SK-N-SH (cell line): ENCODE measurements at regions not wholly inside any gene's neighbourhood (a gene's known extent, or its start where the extent isn't known, plus 50 kb on each side); places are given as distances from the start of the nearest gene placed in this dataset.

Experiments used
- CTCF ChIA-PET: fragments of 300-600, 350-600 bp; formaldehyde crosslinking; extraction: SDS; loops from one replicate; lab custom pipeline; 2021; lab: Yijun Ruan, JAX
- POLR2A ChIA-PET: fragments of 350-600 bp; sonication (Branson Sonifier 250); formaldehyde crosslinking; extraction: SDS; loops from one replicate; lab custom pipeline; 2020; ENCODE audit warnings: antibody characterized with exemption, inconsistent platforms; lab: Yijun Ruan, JAX
- DNase-seq: peaks from one replicate; pipeline ENCODE4 v3.0.0; 2012
- H2AFZ ChIP-seq: fragments of 200-600 bp; sonication (generic); 2 replicates; pipeline ENCODE4 v1.8.1; 2016; ENCODE audit warnings: antibody characterized with exemption, mild to moderate bottlenecking, low read depth
- H3F3A ChIP-seq: fragments of 200-600 bp; sonication (generic); replicated peaks from 2 replicates; pipeline ENCODE3; 2016; ENCODE audit warnings: antibody characterized with exemption, mild to moderate bottlenecking; ENCODE audit not compliant: insufficient read depth
- H3K27ac ChIP-seq, 2 experiments: fragments of 200-500 bp in 1 of 2; fragments of 200-600 bp in 1 of 2; sonication (Bioruptor generic) in 1 of 2; sonication (generic), shearing (Covaris generic) in 1 of 2; 2 replicates each; pipeline versions ENCODE4 v1.5.1 to v1.6.1; 2014 to 2016; ENCODE audit warnings: low read depth in 2 of 2, inconsistent platforms in 1 of 2, low read length in 1 of 2, mild to moderate bottlenecking in 1 of 2, mixed read lengths in 1 of 2
- H3K27me3 ChIP-seq: fragments of 200-600 bp; sonication (generic), shearing (Covaris generic); 2 replicates; pipeline ENCODE4 v1.6.1; 2016; ENCODE audit warnings: mixed run types; ENCODE audit not compliant: insufficient read depth
- H3K36me3 ChIP-seq, 2 experiments: fragments of 200-500 bp in 1 of 2; fragments of 200-600 bp in 1 of 2; sonication (Bioruptor generic) in 1 of 2; sonication (generic) in 1 of 2; replicated peaks in 1 of 2; 2 replicates each; pipeline versions ENCODE3 to v1.5.1; 2014 to 2016; ENCODE audit warnings: low read length in 1 of 2, mild to moderate bottlenecking in 1 of 2; ENCODE audit not compliant: insufficient read depth in 2 of 2, control insufficient read depth in 1 of 2
- H3K4me1 ChIP-seq, 2 experiments: fragments of 200-500 bp in 1 of 2; fragments of 200-600 bp in 1 of 2; sonication (Bioruptor generic) in 1 of 2; sonication (generic), shearing (Covaris generic) in 1 of 2; 2 replicates each; pipeline versions ENCODE4 v1.5.1 to v1.6.1; 2014 to 2016; ENCODE audit warnings: low read depth in 1 of 2, low read length in 1 of 2, mixed run types in 1 of 2; ENCODE audit not compliant: insufficient read depth in 2 of 2, control insufficient read depth in 1 of 2
- H3K4me2 ChIP-seq: fragments of 200-600 bp; sonication (generic), shearing (Covaris generic); 2 replicates; pipeline ENCODE4 v1.6.1; 2017; ENCODE audit warnings: mixed run types
- H3K4me3 ChIP-seq, 2 experiments: fragments of 200-500 bp in 1 of 2; fragments of 200-600 bp in 1 of 2; sonication (Bioruptor generic) in 1 of 2; sonication (generic), shearing (Covaris generic) in 1 of 2; 2 replicates each; pipeline versions ENCODE4 v1.5.1 to v1.8.1; 2014 to 2016; ENCODE audit warnings: low read depth in 2 of 2, inconsistent platforms in 1 of 2, low read length in 1 of 2, mild to moderate bottlenecking in 1 of 2, mixed read lengths in 1 of 2, moderate library complexity in 1 of 2
- H3K79me2 ChIP-seq: fragments of 200-600 bp; sonication (generic); 2 replicates; pipeline ENCODE4 v1.8.1; 2017; ENCODE audit warnings: mild to moderate bottlenecking; ENCODE audit not compliant: insufficient read depth
- H3K9ac ChIP-seq: fragments of 200-600 bp; sonication (generic); 2 replicates; pipeline ENCODE4 v1.6.1; 2017; ENCODE audit warnings: mixed run types
- H3K9me2 ChIP-seq: fragments of 200-600 bp; sonication (generic); 2 replicates; pipeline ENCODE4 v1.6.1; 2017; ENCODE audit warnings: mixed run types
- H3K9me3 ChIP-seq: fragments of 200-600 bp; sonication (generic); 2 replicates; pipeline ENCODE4 v1.6.1; 2017; ENCODE audit warnings: mixed run types, mild to moderate bottlenecking, moderate library complexity
- H4K20me1 ChIP-seq: fragments of 200-600 bp; sonication (generic); 2 replicates; pipeline ENCODE4 v1.6.1; 2017; ENCODE audit warnings: mild to moderate bottlenecking, mixed run types; ENCODE audit not compliant: insufficient read depth
- ELF1 ChIP-seq: IDR thresholded peaks from 2 replicates; pipeline ENCODE4 v1.4.0; 2012
- FOXM1 ChIP-seq: IDR thresholded peaks from 2 replicates; pipeline ENCODE4 v1.4.0; 2012; ENCODE audit warnings: low read depth, mild to moderate bottlenecking
- MEF2A ChIP-seq: IDR thresholded peaks from 2 replicates; pipeline ENCODE4 v1.4.0; 2012; ENCODE audit warnings: low read depth, borderline replicate concordance
- MXI1 ChIP-seq: IDR thresholded peaks from 2 replicates; pipeline ENCODE4 v1.6.1; 2012; ENCODE audit warnings: mild to moderate bottlenecking, low read depth, low read length, improper control_type of control experiment
- NFIC ChIP-seq: IDR thresholded peaks from 2 replicates; pipeline ENCODE4 v1.4.0; 2012; ENCODE audit warnings: borderline replicate concordance
- NRF1 ChIP-seq: IDR thresholded peaks from 2 replicates; pipeline ENCODE4 v1.6.1; 2012; ENCODE audit warnings: low read depth, mild to moderate bottlenecking, low read length
- POLR2AphosphoS5 ChIP-seq: IDR thresholded peaks from 2 replicates; pipeline ENCODE4 v1.6.1; 2012; ENCODE audit warnings: low read depth, low read length
- RAD21 ChIP-seq: IDR thresholded peaks from 2 replicates; pipeline ENCODE4 v1.6.1; 2012; ENCODE audit warnings: mild to moderate bottlenecking, low read length
- RFX5 ChIP-seq: IDR thresholded peaks from 2 replicates; pipeline ENCODE4 v1.6.1; 2012; ENCODE audit warnings: mild to moderate bottlenecking, improper control_type of control experiment, low read length
- RXRA ChIP-seq: IDR thresholded peaks from 2 replicates; pipeline ENCODE4 v1.4.0; 2012; ENCODE audit warnings: low read depth, mild to moderate bottlenecking, borderline replicate concordance
- TCF12 ChIP-seq: IDR thresholded peaks from 2 replicates; pipeline ENCODE4 v1.4.0; 2012
- TEAD4 ChIP-seq: IDR thresholded peaks from 2 replicates; pipeline ENCODE4 v1.4.0; 2012; ENCODE audit warnings: mild to moderate bottlenecking, borderline replicate concordance; ENCODE audit not compliant: insufficient read depth
- WGBS: methylation state at CpG from one replicate; pipeline ENCODE4 v1.1.6; 2017; ENCODE audit warnings: low lambda C conversion rate; 5-methylcytosine and 5-hydroxymethylcytosine counted together
- TF ChIP-seq, protein P1 (sequence below): fragments of 150-350 bp; IDR thresholded peaks from 2 replicates; pipeline ENCODE4 v1.6.1; 2017; ENCODE audit warnings: antibody characterized with exemption, low read length, low read depth, borderline replicate concordance
- TF ChIP-seq, protein P2 (sequence below): fragments of 150-350 bp; IDR thresholded peaks from 2 replicates; pipeline ENCODE4 v1.6.1; 2016; ENCODE audit warnings: mild to moderate bottlenecking, low read depth, low read length
- TF ChIP-seq, protein P3 (sequence below): IDR thresholded peaks from 2 replicates; pipeline ENCODE4 v1.6.1; 2012; ENCODE audit warnings: mild to moderate bottlenecking, low read depth, low read length, moderate library complexity
- TF ChIP-seq, protein P4 (sequence below): IDR thresholded peaks from 2 replicates; pipeline ENCODE4 v1.4.0; 2012; ENCODE audit warnings: low read depth

DNA sequence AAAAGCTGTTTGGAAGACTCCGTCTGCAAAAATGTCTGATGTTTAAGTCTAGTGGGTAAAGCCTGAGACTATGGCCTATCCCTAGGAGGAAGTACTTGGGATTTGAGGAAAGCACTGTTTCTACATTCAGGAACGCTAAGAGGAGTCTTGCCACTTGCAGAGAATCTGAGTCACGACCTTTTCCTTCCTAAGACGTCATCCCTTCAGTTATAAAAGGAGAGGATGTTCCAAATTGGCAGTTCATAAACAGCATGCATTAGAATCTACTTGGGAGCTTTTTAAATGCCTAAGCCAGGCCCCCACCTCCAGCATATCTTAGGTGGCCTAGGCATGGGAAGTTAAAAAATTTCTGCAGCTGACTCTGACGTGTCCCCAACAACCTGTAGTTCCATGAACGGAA lies 125.9 kb downstream of the TTC32 start:
- Histone ChIP-seq H3K27me3 (peaks cover 28% of the 10 kb centered on the region; the same call in 1 of the 2 replicates), H3K79me2 (no peaks in the 10 kb centered on the region), H3K4me1 (no peaks in the 10 kb centered on the region), H4K20me1 (no peaks in the 10 kb centered on the region), H3K4me2 (no peak overlapping the region), H2AFZ (no peak overlapping the region), H3F3A (no peaks in the 10 kb centered on the region), H3K9me2 (no peaks in the 10 kb centered on the region), H3K36me3 (no peaks in the 10 kb centered on the region), H3K9ac (no peak overlapping the region), H3K27ac (no peak overlapping the region), H3K9me3 (no peaks in the 10 kb centered on the region), H3K4me3 (no peak overlapping the region)
- no peak for DNase-seq
- TF ChIP-seq TCF12 (no peak), RFX5 (no peak), FOXM1 (no peak), MEF2A (no peak), NRF1 (no peak), RXRA (no peak), TEAD4 (no peak), NFIC (no peak), RAD21 (no peak), MXI1 (no peak), POLR2AphosphoS5 (no peak), ELF1 (no peak)
- TF ChIP-seq, protein P1, sequence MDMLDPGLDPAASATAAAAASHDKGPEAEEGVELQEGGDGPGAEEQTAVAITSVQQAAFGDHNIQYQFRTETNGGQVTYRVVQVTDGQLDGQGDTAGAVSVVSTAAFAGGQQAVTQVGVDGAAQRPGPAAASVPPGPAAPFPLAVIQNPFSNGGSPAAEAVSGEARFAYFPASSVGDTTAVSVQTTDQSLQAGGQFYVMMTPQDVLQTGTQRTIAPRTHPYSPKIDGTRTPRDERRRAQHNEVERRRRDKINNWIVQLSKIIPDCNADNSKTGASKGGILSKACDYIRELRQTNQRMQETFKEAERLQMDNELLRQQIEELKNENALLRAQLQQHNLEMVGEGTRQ = no peak
- TF ChIP-seq, protein P2, sequence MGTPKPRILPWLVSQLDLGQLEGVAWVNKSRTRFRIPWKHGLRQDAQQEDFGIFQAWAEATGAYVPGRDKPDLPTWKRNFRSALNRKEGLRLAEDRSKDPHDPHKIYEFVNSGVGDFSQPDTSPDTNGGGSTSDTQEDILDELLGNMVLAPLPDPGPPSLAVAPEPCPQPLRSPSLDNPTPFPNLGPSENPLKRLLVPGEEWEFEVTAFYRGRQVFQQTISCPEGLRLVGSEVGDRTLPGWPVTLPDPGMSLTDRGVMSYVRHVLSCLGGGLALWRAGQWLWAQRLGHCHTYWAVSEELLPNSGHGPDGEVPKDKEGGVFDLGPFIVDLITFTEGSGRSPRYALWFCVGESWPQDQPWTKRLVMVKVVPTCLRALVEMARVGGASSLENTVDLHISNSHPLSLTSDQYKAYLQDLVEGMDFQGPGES = no peak
- TF ChIP-seq, protein P3, sequence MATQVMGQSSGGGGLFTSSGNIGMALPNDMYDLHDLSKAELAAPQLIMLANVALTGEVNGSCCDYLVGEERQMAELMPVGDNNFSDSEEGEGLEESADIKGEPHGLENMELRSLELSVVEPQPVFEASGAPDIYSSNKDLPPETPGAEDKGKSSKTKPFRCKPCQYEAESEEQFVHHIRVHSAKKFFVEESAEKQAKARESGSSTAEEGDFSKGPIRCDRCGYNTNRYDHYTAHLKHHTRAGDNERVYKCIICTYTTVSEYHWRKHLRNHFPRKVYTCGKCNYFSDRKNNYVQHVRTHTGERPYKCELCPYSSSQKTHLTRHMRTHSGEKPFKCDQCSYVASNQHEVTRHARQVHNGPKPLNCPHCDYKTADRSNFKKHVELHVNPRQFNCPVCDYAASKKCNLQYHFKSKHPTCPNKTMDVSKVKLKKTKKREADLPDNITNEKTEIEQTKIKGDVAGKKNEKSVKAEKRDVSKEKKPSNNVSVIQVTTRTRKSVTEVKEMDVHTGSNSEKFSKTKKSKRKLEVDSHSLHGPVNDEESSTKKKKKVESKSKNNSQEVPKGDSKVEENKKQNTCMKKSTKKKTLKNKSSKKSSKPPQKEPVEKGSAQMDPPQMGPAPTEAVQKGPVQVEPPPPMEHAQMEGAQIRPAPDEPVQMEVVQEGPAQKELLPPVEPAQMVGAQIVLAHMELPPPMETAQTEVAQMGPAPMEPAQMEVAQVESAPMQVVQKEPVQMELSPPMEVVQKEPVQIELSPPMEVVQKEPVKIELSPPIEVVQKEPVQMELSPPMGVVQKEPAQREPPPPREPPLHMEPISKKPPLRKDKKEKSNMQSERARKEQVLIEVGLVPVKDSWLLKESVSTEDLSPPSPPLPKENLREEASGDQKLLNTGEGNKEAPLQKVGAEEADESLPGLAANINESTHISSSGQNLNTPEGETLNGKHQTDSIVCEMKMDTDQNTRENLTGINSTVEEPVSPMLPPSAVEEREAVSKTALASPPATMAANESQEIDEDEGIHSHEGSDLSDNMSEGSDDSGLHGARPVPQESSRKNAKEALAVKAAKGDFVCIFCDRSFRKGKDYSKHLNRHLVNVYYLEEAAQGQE = no peak
- TF ChIP-seq, protein P4, sequence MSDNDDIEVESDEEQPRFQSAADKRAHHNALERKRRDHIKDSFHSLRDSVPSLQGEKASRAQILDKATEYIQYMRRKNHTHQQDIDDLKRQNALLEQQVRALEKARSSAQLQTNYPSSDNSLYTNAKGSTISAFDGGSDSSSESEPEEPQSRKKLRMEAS = no peak
- POLR2A ChIA-PET = no interaction called here
- CTCF ChIA-PET = no interaction called here
- 49% methylated on average over 6 of the region's 6 CpGs for WGBS
